HG02981 (cell line): ENCODE measurements at regions not wholly inside any gene's neighbourhood (a gene's known extent, or its start where the extent isn't known, plus 50 kb on each side); places are given as distances from the start of the nearest gene placed in this dataset.

Experiments
- ATAC-seq: cut with Tn5 transposase; IDR thresholded peaks from one replicate; pipeline ENCODE4 v1.9.1; 2021; ENCODE audit warnings: mild to moderate bottlenecking, moderate library complexity; ENCODE audit not compliant: unreplicated experiment

- no peak for ATAC-seq
Measured at GRCh38 chr14:87879389-87879788, 113.6 kb downstream of the GALC start.

DNA sequence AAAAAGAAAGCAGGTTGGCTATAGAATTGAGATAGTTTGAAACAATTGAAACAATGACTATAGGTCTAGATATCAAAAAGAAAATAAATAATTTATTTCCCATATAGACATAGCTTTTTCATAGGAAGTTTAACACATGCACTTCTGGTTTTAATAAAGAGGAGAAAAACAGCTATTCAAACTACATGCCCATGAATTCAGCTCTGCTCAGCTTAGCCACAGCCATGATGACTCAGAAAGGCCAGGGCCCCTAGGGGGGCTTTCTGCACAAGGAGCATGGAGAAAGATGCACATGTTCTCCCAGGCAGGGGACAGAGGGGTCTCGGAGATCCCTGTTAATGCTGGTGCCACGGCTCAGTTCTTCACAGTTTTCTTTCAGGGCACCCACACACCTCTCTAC is 114.0 kb downstream of the GALC start:
- no peak for ATAC-seq

DNA sequence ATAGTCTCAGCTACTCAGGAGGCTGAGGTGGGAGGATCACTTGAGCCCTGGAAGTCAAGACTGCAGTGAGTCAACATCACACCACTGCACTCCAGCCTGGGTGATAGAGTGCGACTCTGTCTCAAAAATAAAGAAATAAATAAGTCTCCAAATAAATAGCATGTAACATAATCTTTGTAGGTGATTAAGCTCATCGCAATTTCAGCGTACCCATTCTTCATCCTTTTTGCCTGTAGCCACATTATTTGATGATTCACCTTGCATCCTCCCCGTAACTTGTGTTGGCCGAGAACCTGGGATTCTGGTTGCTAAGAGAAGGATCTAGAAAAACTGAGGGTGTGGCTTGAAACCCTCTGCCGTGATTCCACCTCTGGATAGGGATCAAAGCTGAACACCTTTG is 115.1 kb downstream of the GALC start:
- no peak for ATAC-seq

- ATAC-seq = no peak
Measured at GRCh38 chr14:87874676-87875075, 118.3 kb downstream of the GALC start.

- ATAC-seq = no peak
Measured at GRCh38 chr14:87873741-87874140, 119.2 kb downstream of the GALC start.

GRCh38 chr14:87869619-87870583 is 123.1 kb downstream of the GALC start:
- ATAC-seq = peak; percentile 73

GRCh38 chr14:87868920-87869319 is 124.1 kb downstream of the GALC start:
- no peak for ATAC-seq

- no peak for ATAC-seq
Measured at GRCh38 chr14:87866116-87866515, 126.9 kb downstream of the GALC start.

DNA sequence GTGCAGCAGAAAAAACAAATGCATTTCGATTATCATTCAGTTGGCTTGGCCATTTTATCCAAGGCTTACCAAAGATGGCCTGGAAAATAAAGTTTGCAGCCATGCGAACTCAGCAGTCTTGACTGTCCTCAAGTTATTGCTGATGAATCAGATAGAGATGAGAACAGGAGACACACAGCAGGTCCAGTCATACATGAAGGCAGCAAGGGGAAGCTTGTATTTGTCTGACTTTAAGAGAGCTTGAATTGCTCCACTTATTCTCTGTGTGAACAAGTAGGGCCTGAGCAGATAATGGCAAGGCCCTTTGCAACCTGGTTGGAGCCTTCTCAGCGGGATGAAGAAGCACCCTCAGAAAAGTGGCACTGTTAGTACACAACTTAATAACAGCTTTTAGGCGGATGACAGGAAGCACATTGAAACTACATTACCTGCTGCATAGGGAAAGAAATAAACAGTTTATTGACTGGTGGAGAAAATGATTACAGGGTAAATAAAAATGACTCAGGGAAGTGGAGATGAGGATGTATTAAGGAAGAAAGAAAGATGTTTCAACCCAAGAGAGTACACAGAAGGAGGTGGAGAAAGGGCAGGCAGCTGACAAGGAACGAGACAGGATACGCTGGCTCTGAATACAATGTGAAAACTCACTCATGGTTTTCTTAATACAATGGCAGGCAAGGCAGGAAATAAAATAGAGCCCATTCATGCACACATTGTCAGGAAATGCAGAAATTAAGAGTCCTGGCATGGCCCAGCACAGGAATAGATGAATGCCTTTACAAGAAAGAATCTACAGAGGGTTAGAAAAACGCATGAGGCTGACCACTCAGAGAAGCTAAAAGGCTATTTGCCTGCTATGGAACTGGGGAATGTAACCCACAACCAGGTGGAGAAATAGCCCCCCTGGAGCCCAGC is 128.4 kb downstream of the GALC start:
- no peak for ATAC-seq

GRCh38 chr14:87863047-87863446 is 129.9 kb downstream of the GALC start:
- no peak for ATAC-seq

GRCh38 chr14:87852107-87852506 is 140.9 kb downstream of the GALC start:
- ATAC-seq = no peak

GRCh38 chr14:87851190-87851589 is 141.8 kb downstream of the GALC start:
- no peak for ATAC-seq

DNA sequence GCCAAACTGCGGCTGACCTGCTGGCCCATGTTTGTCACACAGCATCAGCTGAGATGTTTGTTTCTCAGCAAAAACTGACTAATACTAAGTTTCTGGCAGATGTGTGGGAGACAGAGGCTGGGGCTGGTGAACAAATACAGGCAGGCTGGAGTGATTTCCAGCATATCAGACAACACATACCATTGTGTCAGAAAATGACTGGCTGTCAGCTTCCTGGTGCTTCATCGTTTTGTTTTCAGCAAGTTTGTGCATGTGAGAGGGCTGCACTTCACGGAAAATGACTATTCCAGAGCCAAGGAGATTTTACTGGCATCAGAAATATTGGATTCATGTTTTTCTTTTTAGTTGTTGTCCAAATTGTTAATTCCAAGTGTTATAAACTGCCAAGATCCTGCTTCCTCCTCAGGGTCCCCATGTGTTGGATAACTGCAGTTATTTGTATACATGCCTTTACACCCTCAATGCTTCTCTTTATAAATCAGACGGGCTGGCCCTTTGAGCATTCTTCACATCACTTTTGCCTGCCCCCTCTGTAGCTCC is 145.7 kb downstream of the GALC start:
- no peak for ATAC-seq

DNA sequence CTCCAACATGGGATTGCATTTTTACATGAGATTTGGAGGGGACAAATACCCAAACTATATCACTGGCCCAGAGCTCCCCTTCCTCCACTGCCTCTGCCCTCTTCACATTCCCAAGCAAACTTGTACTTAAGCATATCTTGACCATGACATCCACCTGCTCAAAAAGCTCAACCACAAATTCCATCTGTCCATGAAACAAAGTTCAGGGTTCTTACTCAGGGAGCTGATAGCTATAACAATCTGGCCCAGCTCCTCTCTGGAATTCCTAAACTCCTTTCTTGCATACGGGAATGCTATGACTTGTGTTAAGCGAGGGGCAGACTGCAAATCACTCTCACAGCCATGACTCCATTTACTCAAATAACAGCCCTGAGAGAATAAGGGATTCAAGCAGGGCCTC is 152.1 kb downstream of the GALC start:
- ATAC-seq = no peak

GRCh38 chr14:87838931-87839330 is 154.1 kb downstream of the GALC start:
- ATAC-seq = no peak

DNA sequence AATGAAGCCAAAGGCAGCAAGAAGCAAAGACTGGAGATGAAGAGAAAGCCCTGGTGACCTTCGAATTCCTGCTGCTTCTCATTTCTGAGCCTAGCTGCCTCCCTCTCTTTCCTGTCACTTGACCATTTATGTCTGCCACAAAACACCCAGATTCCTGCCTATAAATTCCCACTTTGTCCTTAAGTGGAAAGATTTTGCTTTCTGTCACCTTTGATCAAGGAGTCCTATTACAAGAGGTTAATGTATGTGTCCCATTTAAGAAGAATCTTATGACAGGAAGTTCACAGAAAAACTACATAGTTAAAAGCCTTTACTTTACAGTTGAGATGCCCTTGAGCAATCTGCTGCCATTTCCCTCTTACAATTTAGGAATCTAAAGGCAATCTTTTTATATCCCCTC is 155.7 kb downstream of the GALC start:
- ATAC-seq = no peak

DNA sequence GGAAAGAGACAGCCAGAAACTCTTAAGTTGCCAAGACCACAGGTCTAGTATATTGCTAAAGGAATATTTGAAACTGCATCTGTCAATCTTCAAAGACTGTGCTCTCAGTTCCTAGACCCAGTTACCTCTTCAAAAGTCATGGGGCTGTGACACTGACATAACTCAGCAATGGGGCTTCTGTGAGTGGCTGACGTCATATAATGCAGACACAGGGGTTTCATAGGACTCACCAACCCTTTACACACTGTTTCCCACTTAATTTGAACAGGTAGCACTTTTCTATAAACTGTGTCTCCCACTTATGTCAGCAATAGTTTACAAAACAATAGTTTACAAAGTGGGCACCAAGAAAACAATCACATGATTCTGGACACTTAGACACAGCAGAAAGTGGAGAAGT is 158.4 kb downstream of the GALC start:
- no peak for ATAC-seq

DNA sequence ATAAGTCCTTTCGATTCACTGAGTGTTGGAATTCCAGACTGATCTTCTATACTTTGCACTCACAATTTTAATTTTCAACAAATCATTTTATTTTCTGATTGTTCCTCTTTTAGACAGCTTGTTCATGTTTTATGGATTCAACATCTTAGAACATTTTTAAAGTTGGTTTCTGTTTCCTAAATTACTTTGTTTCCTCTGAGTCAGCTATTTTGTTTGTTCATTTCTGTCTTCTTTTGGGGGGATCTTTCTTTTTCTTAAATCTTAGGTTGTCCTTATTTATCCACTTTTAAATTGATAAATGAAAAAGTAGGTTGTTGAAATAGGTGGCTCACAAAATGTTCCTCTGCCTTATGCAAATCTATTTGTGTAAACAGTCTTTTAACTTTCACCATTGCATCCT is 160.0 kb downstream of the GALC start:
- no peak for ATAC-seq

- ATAC-seq = no peak
Measured at GRCh38 chr14:87830443-87831096, 162.4 kb downstream of the GALC start.

DNA sequence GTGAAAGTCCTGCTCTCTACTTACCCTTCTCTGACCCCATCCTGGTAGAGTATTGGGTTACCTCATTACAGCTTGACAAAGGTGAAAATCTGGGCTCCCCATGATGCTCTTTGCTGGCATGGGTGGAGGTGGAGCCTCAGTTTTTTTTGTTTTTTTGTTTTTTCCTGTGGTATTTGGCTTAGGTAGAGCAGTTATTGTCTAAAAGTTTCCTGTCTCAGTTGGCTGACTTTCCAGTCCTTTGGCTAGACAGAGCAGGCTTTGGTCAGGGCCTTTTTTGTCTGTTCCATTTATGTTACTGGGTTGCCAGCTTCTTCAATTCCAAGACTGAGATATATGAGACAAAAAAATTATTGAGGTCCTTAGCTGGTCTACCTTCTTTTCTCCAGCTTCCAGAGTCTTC is 163.4 kb downstream of the GALC start:
- ATAC-seq = no peak

GRCh38 chr14:87824266-87824665 is 168.7 kb downstream of the GALC start:
- ATAC-seq = no peak
